HFF-Myc (cell line): ENCODE measurements at regions not wholly inside any gene's neighbourhood (a gene's known extent, or its start where the extent isn't known, plus 50 kb on each side); places are given as distances from the start of the nearest gene placed in this dataset.

ENCODE experiments used
- DNase-seq: peaks from one replicate; pipeline ENCODE4 v3.0.0-alpha.2; 2011; ENCODE audit warnings: low read depth; ENCODE audit errors: extremely low read depth
- H3K4me3 ChIP-seq: replicated peaks from 2 replicates; pipeline ENCODE4 v1.5.1; 2011; ENCODE audit warnings: low read depth, mild to moderate bottlenecking, control low read depth, low read length
- CTCF ChIP-seq: IDR thresholded peaks from 2 replicates; pipeline ENCODE4 v1.5.1; 2012; ENCODE audit warnings: mild to moderate bottlenecking, low read depth, low read length, control low read depth; ENCODE audit errors: missing control alignments

- TF ChIP-seq CTCF: no peak
- DNase-seq: no peak
- H3K4me3 ChIP-seq: no peak overlapping the region
Observed at GRCh38 chr7:85622059-85622458, 435.2 kb upstream of the SEMA3D start.

- DNase-seq: no peak
- no peak for TF ChIP-seq CTCF
Observed at GRCh38 chr7:85620936-85621685, 434.3 kb upstream of the SEMA3D start.

GRCh38 chr7:85619236-85619635 lies 432.4 kb upstream of the SEMA3D start:
- no peak overlapping the region for H3K4me3 ChIP-seq
- DNase-seq: no peak
- TF ChIP-seq CTCF: no peak

More at GRCh38 chr7:85620936-85621685, 434.3 kb upstream of the SEMA3D start:
- no peak overlapping the region for H3K4me3 ChIP-seq

- DNase-seq: no peak
- no peak overlapping the region for H3K4me3 ChIP-seq
- TF ChIP-seq CTCF: no peak
Observed at GRCh38 chr7:85614684-85615083, 427.8 kb upstream of the SEMA3D start.

- no peak for DNase-seq
- TF ChIP-seq CTCF: no peak
- no peak overlapping the region for H3K4me3 ChIP-seq
Observed at GRCh38 chr7:85612514-85612913, 425.7 kb upstream of the SEMA3D start.

- TF ChIP-seq CTCF: no peak
- H3K4me3 ChIP-seq: no peak overlapping the region
- DNase-seq: no peak
Observed at GRCh38 chr7:85608804-85609203, 421.9 kb upstream of the SEMA3D start.

- DNase-seq: peak; percentile 26
- TF ChIP-seq CTCF: no peak
- H3K4me3 ChIP-seq: no peak overlapping the region
Observed at GRCh38 chr7:85602196-85602595, 415.3 kb upstream of the SEMA3D start.
